ENCODE measurements at regions not wholly inside any gene's neighbourhood (a gene's known extent, or its start where the extent isn't known, plus 50 kb on each side); places are given as distances from the start of the nearest gene placed in this dataset.

DNA sequence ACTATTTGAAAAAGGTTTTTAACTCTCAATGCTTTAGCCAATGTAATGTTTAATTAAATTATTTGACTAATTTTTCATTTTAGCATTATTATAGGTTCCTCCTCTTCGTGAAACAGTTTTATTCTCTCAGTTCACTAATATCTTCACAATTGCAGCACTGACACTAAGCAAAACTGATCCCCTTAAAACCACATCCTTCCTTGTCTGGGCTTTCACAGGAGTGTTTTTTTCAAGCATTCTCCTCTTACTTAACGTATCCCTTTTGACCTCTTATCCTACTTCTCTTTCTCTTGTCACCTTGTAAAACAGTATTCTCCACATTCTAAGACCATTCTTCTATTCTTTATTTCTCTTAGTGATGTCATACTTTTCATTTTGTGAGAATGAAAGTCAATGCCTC is 112.8 kb downstream of the DSC3 start:
- no peak overlapping the region for H3K27ac Mint-ChIP-seq
- H3K36me3 Mint-ChIP-seq, result no peaks in the 10 kb centered on the region
- ATAC-seq (no peak), DNase-seq (ENCODE audit: low spot score in 2 of 2) (no peak)
- peaks cover 4 to 14% of the 10 kb centered on the region in 2 donors for H3K9me3 Mint-ChIP-seq

DNA sequence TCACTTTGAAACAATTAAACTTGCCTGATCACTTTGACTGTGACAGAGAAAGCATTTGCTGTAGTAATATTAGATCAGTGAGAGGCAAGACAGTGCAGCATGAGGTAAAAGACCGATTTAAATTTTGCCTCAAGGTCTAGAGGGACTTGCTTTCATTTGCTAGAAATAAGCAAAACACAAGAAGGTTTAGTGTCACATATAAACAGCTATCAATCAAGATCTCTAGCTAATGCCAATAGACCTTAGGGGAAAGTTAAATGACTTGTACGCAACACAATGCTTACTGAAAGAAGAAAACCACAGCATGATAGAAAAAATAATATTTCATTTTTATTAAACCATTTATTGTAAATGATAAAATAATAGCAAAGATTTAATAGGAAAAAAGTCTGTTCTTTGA is 113.5 kb downstream of the DSC3 start:
- Mint-ChIP-seq H3K36me3 (no peaks in the 10 kb centered on the region), H3K9me3 (peaks cover 9 to 20% of the 10 kb centered on the region in 2 donors), H3K27ac (no peak overlapping the region)
- DNase-seq (ENCODE audit: low spot score in 2 of 2), result no peak
- ATAC-seq, result no peak

DNA sequence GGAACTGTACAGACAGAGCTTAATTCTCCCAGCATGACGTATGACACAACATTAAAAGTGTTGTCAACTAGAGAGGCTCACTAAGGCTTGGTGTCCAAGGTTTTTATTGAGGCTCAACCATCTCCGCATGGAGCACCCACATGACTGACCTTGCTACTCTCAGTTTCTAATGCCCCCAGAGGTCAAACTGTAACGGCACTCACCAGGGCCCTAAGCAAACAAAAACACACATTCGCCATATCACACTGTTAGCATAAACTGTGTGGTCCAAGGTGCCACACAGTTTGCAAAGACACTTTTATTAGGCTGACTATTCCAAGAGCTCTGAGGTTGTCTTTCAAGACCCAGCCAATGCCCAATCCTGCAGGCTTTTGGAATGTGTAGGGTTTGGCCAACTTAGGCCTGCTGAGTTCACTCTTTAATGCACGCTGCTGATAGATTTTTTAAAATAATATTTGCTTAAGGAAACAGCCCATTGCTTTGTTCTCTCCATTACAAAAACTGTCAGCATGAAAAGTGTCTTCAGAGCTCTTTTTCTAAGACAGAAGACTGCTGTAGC is 114.9 kb downstream of the DSC3 start:
- DNase-seq (ENCODE audit: low spot score in 2 of 2) (no peak), ATAC-seq (no peak)
- H3K36me3 Mint-ChIP-seq, result no peaks in the 10 kb centered on the region
- H3K9me3 Mint-ChIP-seq, result peaks cover 9 to 20% of the 10 kb centered on the region in 2 donors
- no peak overlapping the region for H3K27ac Mint-ChIP-seq

DNA sequence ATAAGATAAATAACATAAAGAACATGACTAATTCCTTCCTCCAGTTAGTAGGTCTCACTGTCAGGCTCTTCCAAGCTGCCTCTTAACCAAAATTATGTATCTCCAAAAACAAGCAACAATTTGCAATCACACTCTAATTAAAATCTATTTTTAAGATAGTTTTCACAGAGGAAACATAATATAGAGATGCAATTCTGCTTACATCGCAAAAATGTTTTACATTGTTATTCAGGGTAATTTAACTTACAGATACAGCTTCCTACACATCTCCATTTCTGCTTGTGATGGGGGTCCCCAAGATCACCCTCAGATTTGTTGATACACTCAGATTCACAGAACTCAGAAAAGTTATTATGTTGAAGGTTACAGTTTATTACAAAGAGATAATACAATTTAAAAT is 115.5 kb downstream of the DSC3 start:
- ATAC-seq (no peak), DNase-seq (ENCODE audit: low spot score in 2 of 2) (no peak)
- no peaks in the 10 kb centered on the region for H3K36me3 Mint-ChIP-seq
- H3K9me3 Mint-ChIP-seq, result peaks cover 9 to 20% of the 10 kb centered on the region in 2 donors
- H3K27ac Mint-ChIP-seq, result no peak overlapping the region

DNA sequence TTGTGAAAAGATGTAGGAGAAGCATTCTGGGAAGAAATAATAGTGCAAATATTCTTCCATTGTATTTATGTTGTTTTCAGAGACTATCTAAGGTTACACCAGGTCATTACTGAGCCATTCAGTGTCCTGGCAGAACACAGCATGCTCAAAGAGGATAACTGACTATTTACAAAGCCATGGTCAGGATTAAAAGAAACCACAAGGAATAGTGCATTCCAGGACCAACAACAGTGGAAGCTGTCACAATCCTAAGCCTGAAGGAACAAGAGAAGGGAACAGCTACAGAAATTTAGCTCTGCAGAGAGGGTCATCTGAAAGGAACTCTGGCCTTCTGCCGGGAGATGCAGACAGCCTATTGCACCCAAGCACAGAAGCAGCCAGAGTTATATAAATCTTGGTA is 116.7 kb downstream of the DSC3 start:
- ATAC-seq (no peak), DNase-seq (ENCODE audit: low spot score in 2 of 2) (no peak)
- H3K36me3 Mint-ChIP-seq, result no peaks in the 10 kb centered on the region
- peaks cover 9 to 23% of the 10 kb centered on the region in 2 donors for H3K9me3 Mint-ChIP-seq
- H3K27ac Mint-ChIP-seq, result no peak overlapping the region

DNA sequence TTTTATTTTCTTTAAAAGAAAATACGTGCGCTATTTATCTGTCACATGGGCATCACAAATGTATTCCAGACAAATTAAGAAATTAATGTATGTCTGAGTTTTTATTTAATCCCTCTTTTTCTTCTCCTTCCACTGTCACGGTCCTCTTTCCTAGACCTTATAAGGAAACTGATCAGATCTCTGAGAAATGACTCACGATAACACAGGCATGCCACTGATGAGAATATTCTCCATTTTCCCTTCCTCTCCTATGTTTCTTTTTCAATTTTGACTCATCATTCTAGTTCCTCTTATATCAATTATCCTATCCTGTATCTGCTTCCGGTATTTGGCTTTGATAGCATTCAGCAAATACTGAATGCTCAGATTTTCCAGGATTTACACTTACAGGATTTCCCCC is 121.8 kb downstream of the DSC3 start:
- DNase-seq (ENCODE audit: low spot score in 2 of 2) (no peak), ATAC-seq (no peak)
- Mint-ChIP-seq H3K36me3 (no peaks in the 10 kb centered on the region), H3K9me3 (peaks cover 6 to 13% of the 10 kb centered on the region in 2 donors), H3K27ac (no peak overlapping the region)

DNA sequence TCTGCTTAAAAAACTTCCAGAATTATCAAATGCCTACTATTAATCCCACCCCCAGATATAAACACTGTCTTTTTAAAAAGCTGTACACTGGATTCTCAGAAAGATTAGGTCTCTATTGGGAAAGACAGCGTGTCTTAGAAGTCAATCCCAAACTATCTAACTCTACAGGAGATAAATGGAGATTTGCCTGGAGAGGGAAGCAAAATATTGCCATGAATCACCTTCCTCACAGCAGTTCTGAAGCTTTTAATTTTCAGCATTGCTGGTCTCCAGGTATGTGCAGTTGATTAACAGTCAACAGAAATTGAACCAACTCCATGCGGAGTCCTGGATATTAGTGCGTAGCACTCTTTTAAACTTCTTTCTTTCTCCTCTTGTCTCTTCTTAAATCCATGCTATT is 122.2 kb downstream of the DSC3 start:
- Mint-ChIP-seq H3K36me3 (no peaks in the 10 kb centered on the region), H3K27ac (no peak overlapping the region), H3K9me3 (peaks cover 9 to 13% of the 10 kb centered on the region in 2 donors)
- no peak for ATAC-seq
- DNase-seq (ENCODE audit: low spot score in 2 of 2), result no peak

DNA sequence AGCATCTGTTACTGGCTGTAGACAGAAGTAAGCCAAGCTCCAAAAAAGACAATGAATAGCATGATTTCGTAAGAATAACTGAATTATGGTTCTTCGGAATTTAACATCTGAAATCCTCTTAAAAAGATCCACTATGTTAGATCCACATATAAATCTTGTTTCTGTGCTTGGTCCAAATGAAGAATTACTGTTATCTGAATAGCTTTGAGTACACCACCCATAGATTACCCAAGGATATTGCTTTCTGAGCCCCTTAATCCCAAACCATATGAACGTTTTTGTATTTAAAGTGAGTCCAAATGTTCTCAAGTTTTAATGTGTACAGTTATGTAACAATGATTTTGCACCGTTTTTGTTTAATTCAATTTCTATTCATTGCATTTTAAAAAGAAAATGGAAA is 124.9 kb downstream of the DSC3 start:
- Mint-ChIP-seq H3K36me3 (no peaks in the 10 kb centered on the region), H3K9me3 (peaks cover 3 to 9% of the 10 kb centered on the region in 2 donors), H3K27ac (no peak overlapping the region)
- DNase-seq (ENCODE audit: low spot score in 2 of 2), result no peak
- no peak for ATAC-seq

DNA sequence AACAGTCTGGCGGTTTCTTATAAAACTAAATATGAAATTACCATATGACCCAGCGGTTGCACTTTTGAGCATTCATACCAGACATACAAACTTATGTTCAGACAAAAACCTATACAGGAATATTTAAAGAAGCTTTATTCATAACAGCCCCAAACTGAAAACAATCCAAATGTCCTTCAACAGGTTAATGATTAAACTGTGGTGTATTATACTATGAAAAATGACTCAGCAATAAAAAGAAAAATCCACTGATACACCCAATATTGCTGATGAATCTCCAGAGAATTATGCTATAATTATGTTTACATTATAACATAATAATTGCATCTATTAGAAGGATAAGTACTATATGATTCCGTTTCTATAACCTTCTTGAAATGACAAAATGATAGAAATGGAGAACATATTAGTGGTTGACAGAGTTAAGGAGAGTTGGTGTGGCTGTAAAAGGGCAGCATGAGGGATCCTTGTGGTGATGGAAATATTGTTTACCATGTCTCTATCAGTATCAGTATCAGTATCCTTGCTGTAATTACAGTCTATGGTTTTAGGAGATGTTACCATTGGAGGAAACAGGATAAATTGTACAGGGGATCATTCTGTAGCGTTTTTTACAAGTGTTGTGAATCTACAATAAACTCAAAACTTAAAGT is 127.1 kb downstream of the DSC3 start:
- ATAC-seq (no peak), DNase-seq (ENCODE audit: low spot score in 2 of 2) (no peak)
- H3K36me3 Mint-ChIP-seq, result no peaks in the 10 kb centered on the region
- no peak overlapping the region for H3K27ac Mint-ChIP-seq
- peaks cover 4% of the 10 kb centered on the region in 2 donors for H3K9me3 Mint-ChIP-seq

DNA sequence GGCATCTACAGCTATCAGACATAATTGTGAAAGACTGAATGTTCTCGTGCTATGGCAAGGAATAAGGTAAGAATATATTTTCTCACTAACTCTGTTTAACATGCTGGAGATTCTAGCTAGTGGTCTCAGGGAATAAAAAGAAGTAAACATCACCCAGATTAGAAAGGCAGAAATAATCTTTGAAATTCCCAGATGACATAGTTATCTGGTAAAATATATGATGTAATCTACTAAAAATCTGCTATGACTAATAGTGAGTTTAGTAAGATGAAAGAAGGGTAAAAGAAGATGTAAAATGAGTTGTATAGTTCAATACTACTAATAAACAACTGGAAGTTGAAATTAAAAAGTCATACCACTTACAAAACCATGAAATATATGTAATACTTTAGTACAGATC is 134.2 kb downstream of the DSC3 start:
- no peak for DNase-seq (ENCODE audit: low spot score in 2 of 2)
- Mint-ChIP-seq H3K36me3 (no peaks in the 10 kb centered on the region), H3K9me3 (peaks cover 7 to 15% of the 10 kb centered on the region in 2 donors), H3K27ac (no peak overlapping the region)
- ATAC-seq, result no peak

DNA sequence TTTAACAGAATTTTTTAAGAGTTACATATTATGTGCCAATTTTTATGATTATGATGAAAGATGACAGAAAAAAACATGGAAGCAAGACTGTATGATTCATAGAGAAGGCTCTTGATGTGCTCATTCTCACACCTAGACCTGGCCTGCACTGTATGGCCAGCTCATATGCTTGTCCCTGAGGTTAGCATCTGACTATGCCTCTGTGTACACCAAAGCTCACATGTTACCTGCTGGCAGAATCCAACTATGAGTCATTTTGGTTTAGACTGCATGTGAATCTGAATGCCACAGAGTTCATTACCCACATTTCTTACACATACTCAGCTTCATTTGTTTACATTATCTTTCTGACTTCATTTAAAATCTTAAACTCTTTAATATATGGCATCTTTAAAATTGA is 139.0 kb downstream of the DSC3 start:
- no peaks in the 10 kb centered on the region for H3K36me3 Mint-ChIP-seq
- H3K9me3 Mint-ChIP-seq, result peaks cover 8 to 15% of the 10 kb centered on the region in 2 donors
- H3K27ac Mint-ChIP-seq, result no peak overlapping the region
- DNase-seq (ENCODE audit: low spot score in 2 of 2) (no peak), ATAC-seq (no peak)

DNA sequence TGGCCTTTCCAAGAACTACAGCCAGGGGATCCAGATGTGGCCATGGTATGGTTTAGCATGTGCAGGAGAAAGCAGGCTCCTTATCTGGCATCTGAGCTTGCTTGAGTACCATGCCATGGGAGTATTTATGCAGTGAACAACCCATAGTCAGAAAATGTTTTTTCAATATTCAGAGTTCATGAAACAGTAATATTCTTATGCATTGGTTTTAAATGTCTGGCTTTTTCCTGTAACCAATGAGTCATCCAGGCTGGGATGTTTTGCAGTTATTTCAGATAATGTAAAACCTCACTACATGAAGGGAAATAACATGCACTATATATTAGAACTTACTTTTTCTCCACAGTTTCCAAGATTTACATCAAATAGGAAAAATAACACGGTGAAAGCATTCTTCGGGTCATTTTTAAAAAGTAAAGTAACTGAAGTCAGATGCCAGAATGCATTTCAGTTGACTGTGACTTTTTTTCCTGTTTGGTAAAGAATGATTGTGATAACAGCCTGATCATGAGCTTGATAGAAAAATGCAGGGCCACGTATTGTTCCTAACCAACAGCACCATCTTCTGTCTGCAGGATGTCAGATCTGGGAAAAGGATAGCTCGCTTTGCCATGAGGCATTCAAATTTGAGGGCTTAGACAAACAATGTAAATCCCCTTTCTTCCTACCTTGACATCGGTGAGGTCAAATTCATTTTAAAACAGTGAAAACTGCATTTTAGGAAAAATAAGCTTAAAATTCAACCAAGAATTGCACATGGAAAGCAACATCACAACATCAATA is 152.8 kb downstream of the DSC3 start:
- Mint-ChIP-seq H3K36me3 (no peaks in the 10 kb centered on the region), H3K27ac (no peak overlapping the region), H3K9me3 (no peaks in the 10 kb centered on the region)
- ATAC-seq (no peak), DNase-seq (ENCODE audit: low spot score in 2 of 2) (no peak)

DNA sequence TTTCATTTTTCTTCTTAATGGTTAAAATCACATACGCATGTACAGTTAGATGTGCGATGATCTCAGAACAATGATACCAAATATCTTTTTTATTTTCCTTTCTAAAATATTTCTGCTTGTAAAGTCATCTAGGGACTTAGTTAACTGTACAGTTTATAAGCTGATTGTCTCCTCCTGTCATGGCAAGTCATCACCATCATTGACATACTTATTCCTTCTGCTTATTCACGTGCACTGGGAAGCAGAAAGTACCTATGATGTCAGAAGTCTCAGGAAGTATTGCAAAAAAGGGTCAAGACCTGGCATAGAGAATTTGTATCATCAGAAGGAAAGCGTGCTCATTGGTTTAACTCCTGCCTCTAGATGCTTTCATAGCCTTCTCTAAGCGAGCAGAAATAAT is 154.2 kb downstream of the DSC3 start:
- ATAC-seq (no peak), DNase-seq (ENCODE audit: low spot score in 2 of 2) (no peak)
- H3K27ac Mint-ChIP-seq, result no peak overlapping the region
- no peaks in the 10 kb centered on the region for H3K36me3 Mint-ChIP-seq
- H3K9me3 Mint-ChIP-seq, result no peaks in the 10 kb centered on the region

DNA sequence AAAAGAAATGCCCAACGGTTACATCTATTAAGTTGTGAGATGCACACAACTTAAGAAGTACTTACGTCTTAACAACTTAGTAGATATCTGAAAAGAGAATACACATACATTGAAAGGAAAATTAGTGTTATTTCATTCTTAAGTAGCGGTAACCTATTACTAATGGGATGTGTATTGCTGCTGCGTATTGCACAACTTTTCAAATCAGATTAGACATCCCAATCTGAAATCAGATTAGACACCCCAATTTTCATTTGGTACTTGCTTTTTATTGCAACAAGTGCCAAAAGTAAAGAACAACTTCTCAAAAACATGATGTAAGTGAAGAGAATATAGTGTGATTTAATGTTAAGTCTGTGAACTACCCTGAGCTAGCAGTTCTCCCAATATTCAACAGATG is 155.5 kb downstream of the DSC3 start:
- no peak overlapping the region for H3K27ac Mint-ChIP-seq
- no peak for ATAC-seq
- H3K9me3 Mint-ChIP-seq, result no peaks in the 10 kb centered on the region
- DNase-seq (ENCODE audit: low spot score in 2 of 2), result no peak
- H3K36me3 Mint-ChIP-seq, result no peaks in the 10 kb centered on the region

DNA sequence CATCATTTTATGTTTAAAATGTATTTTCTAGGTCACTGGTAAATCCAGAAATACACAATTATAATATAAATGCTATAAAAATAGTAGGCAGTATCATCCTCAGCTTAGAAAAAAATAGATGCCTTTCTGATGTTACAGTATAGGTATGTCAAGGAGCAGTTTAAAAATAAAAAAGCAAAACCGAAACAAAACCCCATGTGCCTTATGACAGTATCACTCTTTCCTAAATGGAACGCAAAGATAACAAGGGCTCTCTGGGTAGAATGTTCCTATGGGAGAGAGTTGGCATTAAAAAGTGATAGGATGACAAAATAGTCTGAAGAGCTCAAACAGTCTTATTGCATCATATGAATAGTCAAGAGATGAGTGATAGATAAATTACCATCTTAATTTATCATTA is 172.1 kb downstream of the DSC3 start:
- DNase-seq (ENCODE audit: low spot score in 2 of 2), result no peak
- H3K27ac Mint-ChIP-seq, result no peak overlapping the region
- no peaks in the 10 kb centered on the region for H3K36me3 Mint-ChIP-seq
- no peak for ATAC-seq
- peaks cover 0 to 3% of the 10 kb centered on the region in 2 donors for H3K9me3 Mint-ChIP-seq

DNA sequence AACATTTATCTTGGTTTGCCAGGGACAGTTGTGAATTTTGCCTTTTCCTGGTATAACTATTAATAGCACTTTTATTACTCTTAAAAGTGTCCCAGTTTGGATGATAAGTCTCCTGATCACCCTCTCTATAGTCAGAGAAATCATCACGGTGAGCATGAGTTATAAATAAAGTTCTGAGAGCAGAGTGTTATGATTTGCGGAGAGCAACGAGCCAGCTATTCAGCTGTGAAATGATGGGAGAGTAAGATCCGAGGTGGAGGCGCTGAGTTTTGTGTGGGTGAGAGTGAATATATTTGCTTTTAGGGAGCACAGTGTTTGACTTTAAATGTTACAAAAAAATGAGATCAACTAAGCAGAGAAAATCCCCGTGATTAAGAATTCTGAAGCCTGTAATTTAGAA is 179.6 kb downstream of the DSC3 start:
- ATAC-seq, result no peak
- H3K27ac Mint-ChIP-seq, result no peak overlapping the region
- no peaks in the 10 kb centered on the region for H3K36me3 Mint-ChIP-seq

DNA sequence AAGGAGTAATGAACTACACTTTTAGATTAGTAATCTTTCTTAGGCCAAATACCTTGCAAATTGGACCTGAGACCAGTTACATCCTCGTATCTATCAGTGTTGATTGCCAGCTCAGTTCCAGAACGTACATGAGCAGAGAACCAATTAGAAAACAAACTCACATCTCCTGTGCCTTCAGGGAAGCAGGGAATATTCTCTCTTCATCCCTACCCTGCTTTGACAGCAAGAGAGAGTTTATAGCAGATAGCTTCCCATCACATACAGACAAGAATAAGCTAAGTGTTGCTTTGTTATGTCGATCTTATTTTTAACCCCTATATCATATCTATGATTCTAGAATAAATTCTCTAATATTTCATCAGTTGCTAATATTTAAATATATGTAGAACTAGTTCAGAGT is 181.8 kb downstream of the DSC3 start:
- ATAC-seq (no peak), DNase-seq (ENCODE audit: low spot score in 2 of 2) (no peak)
- Mint-ChIP-seq H3K9me3 (peaks cover 4 to 21% of the 10 kb centered on the region in 2 donors), H3K36me3 (no peaks in the 10 kb centered on the region), H3K27ac (no peak overlapping the region)

More for the DNA sequence above, 179.6 kb downstream of the DSC3 start:
- peaks cover 7 to 17% of the 10 kb centered on the region in 2 donors for H3K9me3 Mint-ChIP-seq
- DNase-seq (ENCODE audit: low spot score in 2 of 2), result no peak

DNA sequence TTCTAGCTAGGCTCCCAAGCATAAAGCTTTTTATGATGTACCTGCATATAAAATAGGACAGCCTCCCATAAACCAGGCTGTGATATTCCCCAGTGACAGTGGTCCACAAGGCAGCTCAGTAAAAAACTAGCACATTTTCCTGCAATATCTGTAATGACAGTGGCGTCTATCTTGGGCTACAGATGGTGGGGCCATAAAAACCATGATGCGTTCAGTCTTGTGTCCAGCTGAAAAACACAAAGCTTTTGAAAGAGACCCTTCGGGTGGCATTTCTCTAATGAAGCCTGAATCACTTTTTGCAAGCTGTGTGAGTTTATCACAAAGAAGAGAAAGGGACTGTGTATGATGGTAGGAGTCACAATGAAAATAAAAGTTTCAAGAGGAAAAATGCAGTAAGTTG is 183.5 kb downstream of the DSC3 start:
- DNase-seq (ENCODE audit: low spot score in 2 of 2), result no peak
- no peaks in the 10 kb centered on the region for H3K36me3 Mint-ChIP-seq
- peaks cover 4 to 21% of the 10 kb centered on the region in 2 donors for H3K9me3 Mint-ChIP-seq
- H3K27ac Mint-ChIP-seq, result no peak overlapping the region
- no peak for ATAC-seq
